ENCODE measurements at regions not wholly inside any gene's neighbourhood (a gene's known extent, or its start where the extent isn't known, plus 50 kb on each side); places are given as distances from the start of the nearest gene placed in this dataset.

DNA sequence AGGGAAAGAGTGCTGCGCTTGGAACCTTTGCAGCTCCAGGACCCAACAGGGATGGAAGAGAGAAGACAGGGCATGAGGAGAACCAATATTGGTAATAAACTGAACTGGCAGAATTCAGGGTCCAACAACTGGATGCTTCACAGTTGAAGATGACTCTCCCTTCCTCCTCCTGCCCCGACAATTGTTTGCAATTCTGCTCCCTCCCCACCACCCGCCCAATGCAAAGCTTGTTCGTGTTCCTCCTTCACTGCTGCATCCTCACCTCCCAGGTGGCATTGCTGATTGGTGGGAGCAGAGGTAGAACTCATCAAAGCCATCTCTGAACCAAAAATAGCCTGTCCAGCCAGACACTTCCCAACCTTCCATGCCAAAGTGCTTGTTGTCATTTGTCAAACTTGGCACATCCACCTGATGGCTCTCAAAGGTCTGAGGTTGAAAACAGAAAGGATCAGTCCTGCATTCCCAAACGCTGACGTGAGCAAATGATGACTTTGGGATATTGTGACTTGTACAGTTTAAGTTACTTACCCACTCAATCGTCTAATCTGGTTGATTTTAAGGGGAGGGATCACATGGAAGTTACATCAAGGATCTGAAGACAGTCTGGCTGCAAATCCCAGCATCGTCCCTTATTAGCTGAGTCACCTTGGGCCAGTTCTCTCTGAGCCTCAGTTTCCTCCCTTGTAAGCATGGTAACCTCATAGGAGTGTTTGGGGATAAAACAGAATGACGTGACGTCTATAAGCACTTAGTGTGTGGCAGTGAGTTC lies 242.6 kb upstream of the CRY1 start:
- ATAC-seq (no peak), DNase-seq (no peak)
- 67% methylated on average over 10 of the region's 10 CpGs for WGBS
- intact Hi-C loops (cut with DNase I) = no loop called here
- Histone ChIP-seq H3K27ac (ENCODE audit: low read length) (no peak overlapping the region), H3K27me3 (ENCODE audit: control insufficient read depth, insufficient read depth) (no peaks in the 10 kb centered on the region), H3K4me3 (ENCODE audit: low read length) (no peak overlapping the region), H3K9me3 (ENCODE audit: control insufficient read depth, low read length) (no peaks in the 10 kb centered on the region), H3K4me1 (ENCODE audit: control insufficient read depth, insufficient read depth, low read length) (no peaks in the 10 kb centered on the region)

- ATAC-seq (no peak), DNase-seq (no peak)
- no peak overlapping the region for H3K4me3 ChIP-seq (ENCODE audit: low read length)
- intact Hi-C loops (cut with DNase I) = no loop called here
- no peaks in the 10 kb centered on the region for H3K9me3 ChIP-seq (ENCODE audit: control insufficient read depth, low read length)
- no peaks in the 10 kb centered on the region for H3K27me3 ChIP-seq (ENCODE audit: control insufficient read depth, insufficient read depth)
- WGBS = 76% methylated on average over 4 of the region's 4 CpGs
- no peak overlapping the region for H3K27ac ChIP-seq (ENCODE audit: low read length)
- H3K4me1 ChIP-seq (ENCODE audit: control insufficient read depth, insufficient read depth, low read length) = no peaks in the 10 kb centered on the region
These were observed 243.3 kb upstream of the CRY1 start for GRCh38 chr12:107336695-107337094.

GRCh38 chr12:107337346-107338095 lies 244.2 kb upstream of the CRY1 start:
- Histone ChIP-seq H3K27ac (ENCODE audit: low read length) (no peak overlapping the region), H3K4me3 (ENCODE audit: low read length) (no peak overlapping the region), H3K27me3 (ENCODE audit: control insufficient read depth, insufficient read depth) (no peaks in the 10 kb centered on the region), H3K4me1 (ENCODE audit: control insufficient read depth, insufficient read depth, low read length) (no peaks in the 10 kb centered on the region), H3K9me3 (ENCODE audit: control insufficient read depth, low read length) (no peaks in the 10 kb centered on the region)
- ATAC-seq = no peak
- intact Hi-C loops (cut with DNase I) = no loop called here
- whole genome bisulfite sequencing = 81% methylated on average over 9 of the region's 9 CpGs
- no peak for DNase-seq

DNA sequence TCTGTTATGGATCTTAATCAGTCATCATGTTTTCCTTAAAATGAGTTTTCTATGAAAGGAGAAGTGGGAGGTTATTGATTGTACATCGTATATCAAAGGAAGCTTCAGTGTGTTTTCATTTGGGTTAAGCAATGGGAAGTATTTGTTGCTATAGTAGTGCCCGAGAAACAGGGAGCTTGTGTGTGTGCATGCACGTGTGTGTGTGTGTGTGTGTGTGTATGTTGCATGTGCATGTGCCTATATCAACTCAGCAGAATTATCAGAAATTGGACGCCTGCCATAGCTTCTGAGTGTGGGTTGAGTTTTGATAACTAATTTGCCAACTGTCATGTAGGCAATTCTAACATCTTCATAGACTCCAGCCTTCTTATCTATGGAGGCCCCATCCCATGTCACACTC lies 246.1 kb upstream of the CRY1 start:
- no peak overlapping the region for H3K4me3 ChIP-seq (ENCODE audit: low read length)
- H3K9me3 ChIP-seq (ENCODE audit: control insufficient read depth, low read length) = no peaks in the 10 kb centered on the region
- ATAC-seq (no peak), DNase-seq (no peak)
- no peaks in the 10 kb centered on the region for H3K4me1 ChIP-seq (ENCODE audit: control insufficient read depth, insufficient read depth, low read length)
- H3K27me3 ChIP-seq (ENCODE audit: control insufficient read depth, insufficient read depth) = no peaks in the 10 kb centered on the region
- 24% methylated on average over 4 of the region's 4 CpGs for WGBS
- intact Hi-C loops (cut with DNase I) = no loop called here
- H3K27ac ChIP-seq (ENCODE audit: low read length) = no peak overlapping the region

DNA sequence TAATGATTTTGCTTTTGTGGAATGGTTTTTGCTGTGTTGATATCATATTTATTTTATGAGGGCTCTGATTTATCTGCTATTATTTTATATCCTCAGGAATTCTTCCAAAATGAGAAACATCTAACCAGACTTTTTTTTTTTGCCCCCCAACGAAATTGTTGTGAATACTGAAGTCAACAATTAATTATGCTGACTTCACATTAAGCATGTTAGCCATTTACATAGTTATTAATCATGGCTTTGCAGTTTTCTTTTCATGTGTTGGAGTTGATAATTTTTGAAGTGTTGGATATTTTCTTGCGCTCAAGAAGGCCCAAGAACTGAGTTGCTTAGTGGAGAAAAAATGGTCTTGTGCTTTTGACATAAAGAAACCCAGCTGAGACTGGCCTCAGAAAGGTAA lies 246.6 kb upstream of the CRY1 start:
- no peak for DNase-seq
- Histone ChIP-seq H3K4me3 (ENCODE audit: low read length) (no peak overlapping the region), H3K9me3 (ENCODE audit: control insufficient read depth, low read length) (no peaks in the 10 kb centered on the region), H3K27me3 (ENCODE audit: control insufficient read depth, insufficient read depth) (no peaks in the 10 kb centered on the region), H3K4me1 (ENCODE audit: control insufficient read depth, insufficient read depth, low read length) (no peaks in the 10 kb centered on the region), H3K27ac (ENCODE audit: low read length) (no peak overlapping the region)
- 66% methylated on average over 2 of the region's 2 CpGs for WGBS
- ATAC-seq = no peak
- intact Hi-C loops (cut with DNase I) = no loop called here

- intact Hi-C loops (cut with DNase I) = no loop called here
- Histone ChIP-seq H3K27me3 (ENCODE audit: control insufficient read depth, insufficient read depth) (no peaks in the 10 kb centered on the region), H3K9me3 (ENCODE audit: control insufficient read depth, low read length) (no peaks in the 10 kb centered on the region), H3K4me3 (ENCODE audit: low read length) (no peak overlapping the region), H3K4me1 (ENCODE audit: control insufficient read depth, insufficient read depth, low read length) (no peaks in the 10 kb centered on the region), H3K27ac (ENCODE audit: low read length) (no peak overlapping the region)
- no peak for ATAC-seq
- DNase-seq = no peak
- 83% methylated on average over 5 of the region's 5 CpGs for WGBS
These were observed 247.5 kb upstream of the CRY1 start for GRCh38 chr12:107340898-107341297.

DNA sequence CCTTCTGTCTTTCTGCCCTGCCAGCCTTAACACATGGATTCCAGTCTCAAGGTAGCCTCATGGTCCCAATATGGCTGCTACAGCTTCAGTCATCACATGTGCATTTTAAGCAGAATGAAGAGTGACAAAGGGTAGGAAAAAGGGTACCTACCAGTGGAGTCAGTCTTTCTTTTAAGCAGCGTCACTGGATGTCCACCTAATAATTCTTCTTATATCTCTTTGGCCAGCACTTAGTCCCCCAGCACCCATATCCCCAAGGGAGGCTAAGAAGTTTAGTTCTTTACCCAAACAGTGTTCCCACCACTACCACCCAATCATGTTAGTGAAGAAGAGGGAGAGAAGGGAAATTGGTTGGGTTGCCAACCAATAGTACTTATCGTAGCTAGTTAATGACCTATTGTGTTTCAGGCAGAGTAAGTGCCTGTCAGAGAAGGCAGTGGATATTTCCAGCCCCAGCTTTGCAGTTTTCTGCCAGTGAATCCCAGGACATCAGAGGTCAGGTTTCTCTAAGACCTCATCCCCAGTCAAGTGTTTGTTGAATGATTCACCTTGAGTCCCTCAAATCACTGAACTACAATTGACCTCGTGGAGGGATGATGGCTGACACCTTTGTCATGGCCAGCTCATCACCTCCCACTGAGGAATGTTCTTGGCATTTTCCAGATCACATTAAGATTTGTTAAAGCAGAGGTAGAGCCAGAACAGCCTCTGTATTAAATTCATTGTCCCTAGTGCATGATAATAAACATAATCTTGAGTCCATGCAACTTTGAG lies 250.9 kb upstream of the CRY1 start:
- Histone ChIP-seq H3K4me1 (ENCODE audit: control insufficient read depth, insufficient read depth, low read length) (no peaks in the 10 kb centered on the region), H3K9me3 (ENCODE audit: control insufficient read depth, low read length) (peaks cover 3% of the 10 kb centered on the region), H3K4me3 (ENCODE audit: low read length) (no peak overlapping the region), H3K27ac (ENCODE audit: low read length) (no peak overlapping the region), H3K27me3 (ENCODE audit: control insufficient read depth, insufficient read depth) (no peaks in the 10 kb centered on the region)
- DNase-seq (no peak), ATAC-seq (no peak)
- intact Hi-C loops (cut with DNase I) = no loop called here
- 58% methylated on average over 3 of the region's 3 CpGs for WGBS

- Histone ChIP-seq H3K4me3 (ENCODE audit: low read length) (no peak overlapping the region), H3K27me3 (ENCODE audit: control insufficient read depth, insufficient read depth) (no peaks in the 10 kb centered on the region), H3K4me1 (ENCODE audit: control insufficient read depth, insufficient read depth, low read length) (no peaks in the 10 kb centered on the region), H3K9me3 (ENCODE audit: control insufficient read depth, low read length) (peaks cover 3% of the 10 kb centered on the region), H3K27ac (ENCODE audit: low read length) (no peak overlapping the region)
- ATAC-seq (no peak), DNase-seq (no peak)
- intact Hi-C loops (cut with DNase I) = no loop called here
- 89% methylated on average over 3 of the region's 3 CpGs for WGBS
These were observed 253.9 kb upstream of the CRY1 start for GRCh38 chr12:107347261-107347660.

GRCh38 chr12:107349008-107349747 lies 255.8 kb upstream of the CRY1 start:
- ATAC-seq = no peak
- no peaks in the 10 kb centered on the region for H3K4me1 ChIP-seq (ENCODE audit: control insufficient read depth, insufficient read depth, low read length)
- intact Hi-C loops (cut with DNase I) = no loop called here
- 38% methylated on average over 5 of the region's 5 CpGs for WGBS
- H3K27me3 ChIP-seq (ENCODE audit: control insufficient read depth, insufficient read depth) = no peaks in the 10 kb centered on the region
- no peak overlapping the region for H3K4me3 ChIP-seq (ENCODE audit: low read length)
- H3K27ac ChIP-seq (ENCODE audit: low read length) = no peak overlapping the region
- DNase-seq = no peak
- H3K9me3 ChIP-seq (ENCODE audit: control insufficient read depth, low read length) = peaks cover 3% of the 10 kb centered on the region

- WGBS = 50% methylated on average over 2 of the region's 2 CpGs
- Histone ChIP-seq H3K4me3 (ENCODE audit: low read length) (no peak overlapping the region), H3K27ac (ENCODE audit: low read length) (no peak overlapping the region), H3K9me3 (ENCODE audit: control insufficient read depth, low read length) (peaks cover 3% of the 10 kb centered on the region), H3K4me1 (ENCODE audit: control insufficient read depth, insufficient read depth, low read length) (no peaks in the 10 kb centered on the region), H3K27me3 (ENCODE audit: control insufficient read depth, insufficient read depth) (no peaks in the 10 kb centered on the region)
- DNase-seq (no peak), ATAC-seq (no peak)
- intact Hi-C loops (cut with DNase I) = no loop called here
These were observed 256.5 kb upstream of the CRY1 start for GRCh38 chr12:107349839-107350238.
